ENCODE measurements at regions not wholly inside any gene's neighbourhood (a gene's known extent, or its start where the extent isn't known, plus 50 kb on each side); places are given as distances from the start of the nearest gene placed in this dataset.

DNA sequence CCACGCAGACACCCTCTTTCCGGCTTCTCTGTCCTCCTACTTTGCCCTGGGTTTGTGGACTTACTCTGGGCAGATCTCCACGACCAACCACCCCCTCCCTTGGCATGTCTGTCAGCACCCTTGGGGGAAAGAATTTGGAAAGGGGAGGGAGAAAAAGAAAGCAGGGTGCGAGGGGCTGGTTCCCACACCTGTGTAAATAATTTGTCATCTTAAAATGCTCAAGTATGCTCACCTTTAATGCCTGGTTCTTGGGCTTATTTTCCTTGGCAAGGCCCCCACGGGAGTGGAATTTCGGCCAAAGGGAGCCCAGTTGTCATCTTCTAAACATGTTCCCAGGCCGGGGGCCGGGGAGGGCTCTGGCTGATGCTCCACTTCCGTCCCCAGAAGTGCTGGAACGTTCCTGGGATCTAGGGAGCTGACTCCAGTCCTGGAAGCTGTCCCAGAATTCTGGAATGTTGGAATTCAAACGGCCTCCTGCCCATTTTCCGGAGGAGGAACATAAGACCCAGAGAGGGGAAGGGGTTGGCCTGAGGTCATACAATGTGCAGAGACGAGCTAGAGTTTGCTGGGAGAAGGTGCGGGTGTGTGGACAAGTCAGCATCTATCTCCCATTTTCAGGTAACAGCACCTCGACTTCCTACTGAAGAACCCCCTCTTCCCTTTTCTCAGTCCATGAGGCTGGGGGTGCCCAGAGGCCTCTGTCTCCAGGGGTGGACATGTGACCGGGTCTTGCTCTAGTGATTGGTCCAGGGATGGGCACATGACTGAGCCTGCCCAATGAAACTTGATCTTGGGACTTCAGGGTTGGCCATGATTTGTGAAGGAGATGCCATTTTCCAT is 122.3 kb downstream of the CEBPB start:
- no TSS peak for BruUV-seq (replicated peaks)
- peaks cover 0 to 4% of the 10 kb centered on the region in 2 experiments; a peak in 1 of 5 replicates for H3K27me3 ChIP-seq (ENCODE audit: control insufficient read depth in 2 of 2, insufficient read depth in 2 of 2, low read length in 2 of 2)
- peak; percentile 87 for ATAC-seq
- POLR2A ChIA-PET: interaction anchor here (0.6 to 1.5 kb wide), 4 partner anchors 8 to 22 kb away, joined by 4 to 5 read pairs (median 4); no protein-coding TSS in a partner anchor
- no peaks in the 10 kb centered on the region for H3K9me1 ChIP-seq (ENCODE audit: control insufficient read depth, insufficient read depth, low read length)
- H3K9me3 ChIP-seq (replicated peaks; ENCODE audit: control insufficient read depth, insufficient read depth, low read depth, low read length): no peaks in the 10 kb centered on the region
- H3K4me3 ChIP-seq: no peak overlapping the region
- H3K27ac ChIP-seq (ENCODE audit: extremely low read depth, low read depth, low read length): no peak overlapping the region
- no peaks in the 10 kb centered on the region for H3K79me2 ChIP-seq (ENCODE audit: control insufficient read depth, insufficient read depth, low read length)
- no peak overlapping the region for H3K9ac ChIP-seq (ENCODE audit: insufficient read depth in 1 of 2, low read depth in 2 of 2, low read length in 2 of 2)
- no peaks in the 10 kb centered on the region for H4K20me1 ChIP-seq (replicated peaks; ENCODE audit: control insufficient read depth, insufficient read depth, low read length)
- 42% methylated on average over 16 of the region's 16 CpGs for WGBS (ENCODE audit: insufficient coverage, low coverage, missing lambda C conversion rate)
- CTCF ChIA-PET (ENCODE audit: low intra/inter-chr PET ratio): no interaction called here
- in situ Hi-C loops (cut with MboI): no loop called here
- peak overlapping the region; percentile 70 for H2AFZ ChIP-seq (ENCODE audit: low read depth, low read length)
- DNase-seq (ENCODE audit: extremely low read depth in 1 of 4, low spot score in 3 of 4): peak in 3 of 4 experiments; percentile 66 to 79 (median 69)
- peaks cover 11 to 17% of the 10 kb centered on the region in 2 experiments; a peak in 4 of 5 replicates for H3K4me1 ChIP-seq (replicated peaks in 1 of 2; ENCODE audit: control insufficient read depth in 2 of 2, insufficient read depth in 2 of 2, low read length in 2 of 2)
- intact Hi-C loops (cut with micrococcal nuclease): no loop called here
- peak overlapping the region; percentile 12; the same call in 1 of the 2 replicates for H3K4me2 ChIP-seq (ENCODE audit: insufficient read depth, low read length)
- FAIRE-seq: no peak
- no peaks in the 10 kb centered on the region for H3K36me3 ChIP-seq (ENCODE audit: control insufficient read depth, insufficient read depth, low read length)
- 0 out of 2 replicates have a peak, but pooled peaks have one; percentile 24 for TF ChIP-seq NFRKB (IDR thresholded peaks at IDR 0.05; ENCODE audit: low read depth)
- TF ChIP-seq ZNF24 (IDR thresholded peaks at IDR 0.05): no peak
- TF ChIP-seq, protein P1, sequence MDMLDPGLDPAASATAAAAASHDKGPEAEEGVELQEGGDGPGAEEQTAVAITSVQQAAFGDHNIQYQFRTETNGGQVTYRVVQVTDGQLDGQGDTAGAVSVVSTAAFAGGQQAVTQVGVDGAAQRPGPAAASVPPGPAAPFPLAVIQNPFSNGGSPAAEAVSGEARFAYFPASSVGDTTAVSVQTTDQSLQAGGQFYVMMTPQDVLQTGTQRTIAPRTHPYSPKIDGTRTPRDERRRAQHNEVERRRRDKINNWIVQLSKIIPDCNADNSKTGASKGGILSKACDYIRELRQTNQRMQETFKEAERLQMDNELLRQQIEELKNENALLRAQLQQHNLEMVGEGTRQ (CRISPR knock-in tag; IDR thresholded peaks at IDR 0.05): peak; percentile 98
- TF ChIP-seq RBM25 (IDR thresholded peaks at IDR 0.05; ENCODE audit: low read depth, low read length, severe bottlenecking): peak; percentile 53
- TF ChIP-seq, protein P2, sequence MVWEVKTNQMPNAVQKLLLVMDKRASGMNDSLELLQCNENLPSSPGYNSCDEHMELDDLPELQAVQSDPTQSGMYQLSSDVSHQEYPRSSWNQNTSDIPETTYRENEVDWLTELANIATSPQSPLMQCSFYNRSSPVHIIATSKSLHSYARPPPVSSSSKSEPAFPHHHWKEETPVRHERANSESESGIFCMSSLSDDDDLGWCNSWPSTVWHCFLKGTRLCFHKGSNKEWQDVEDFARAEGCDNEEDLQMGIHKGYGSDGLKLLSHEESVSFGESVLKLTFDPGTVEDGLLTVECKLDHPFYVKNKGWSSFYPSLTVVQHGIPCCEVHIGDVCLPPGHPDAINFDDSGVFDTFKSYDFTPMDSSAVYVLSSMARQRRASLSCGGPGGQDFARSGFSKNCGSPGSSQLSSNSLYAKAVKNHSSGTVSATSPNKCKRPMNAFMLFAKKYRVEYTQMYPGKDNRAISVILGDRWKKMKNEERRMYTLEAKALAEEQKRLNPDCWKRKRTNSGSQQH (CRISPR knock-in tag; IDR thresholded peaks at IDR 0.05): no peak
- no peak for TF ChIP-seq C11orf30 (IDR thresholded peaks at IDR 0.05; ENCODE audit: low read depth)
- no peak for TF ChIP-seq NFIX (CRISPR knock-in tag; IDR thresholded peaks at IDR 0.05; ENCODE audit: low read depth)
- TF ChIP-seq, protein P3, sequence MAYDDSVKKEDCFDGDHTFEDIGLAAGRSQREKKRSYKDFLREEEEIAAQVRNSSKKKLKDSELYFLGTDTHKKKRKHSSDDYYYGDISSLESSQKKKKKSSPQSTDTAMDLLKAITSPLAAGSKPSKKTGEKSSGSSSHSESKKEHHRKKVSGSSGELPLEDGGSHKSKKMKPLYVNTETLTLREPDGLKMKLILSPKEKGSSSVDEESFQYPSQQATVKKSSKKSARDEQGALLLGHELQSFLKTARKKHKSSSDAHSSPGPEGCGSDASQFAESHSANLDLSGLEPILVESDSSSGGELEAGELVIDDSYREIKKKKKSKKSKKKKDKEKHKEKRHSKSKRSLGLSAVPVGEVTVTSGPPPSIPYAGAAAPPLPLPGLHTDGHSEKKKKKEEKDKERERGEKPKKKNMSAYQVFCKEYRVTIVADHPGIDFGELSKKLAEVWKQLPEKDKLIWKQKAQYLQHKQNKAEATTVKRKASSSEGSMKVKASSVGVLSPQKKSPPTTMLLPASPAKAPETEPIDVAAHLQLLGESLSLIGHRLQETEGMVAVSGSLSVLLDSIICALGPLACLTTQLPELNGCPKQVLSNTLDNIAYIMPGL (CRISPR knock-in tag; IDR thresholded peaks at IDR 0.05): no peak
- TF ChIP-seq ZFP36 (IDR thresholded peaks at IDR 0.05; ENCODE audit: low read depth, low read length, partially characterized antibody): no peak
- no peak for TF ChIP-seq CREB1 (IDR thresholded peaks at IDR 0.05)
- no peak for TF ChIP-seq CREB1 (CRISPR knock-in tag; IDR thresholded peaks at IDR 0.05)
- peak; percentile 75 for TF ChIP-seq CBFA2T2 (conservative IDR thresholded peaks at IDR 0.05)
- no peak for TF ChIP-seq CHD4 (IDR thresholded peaks at IDR 0.05; ENCODE audit: insufficient read depth, insufficient replicate concordance, low read depth, low read length, poor library complexity, severe bottlenecking)
- TF ChIP-seq, protein P4, sequence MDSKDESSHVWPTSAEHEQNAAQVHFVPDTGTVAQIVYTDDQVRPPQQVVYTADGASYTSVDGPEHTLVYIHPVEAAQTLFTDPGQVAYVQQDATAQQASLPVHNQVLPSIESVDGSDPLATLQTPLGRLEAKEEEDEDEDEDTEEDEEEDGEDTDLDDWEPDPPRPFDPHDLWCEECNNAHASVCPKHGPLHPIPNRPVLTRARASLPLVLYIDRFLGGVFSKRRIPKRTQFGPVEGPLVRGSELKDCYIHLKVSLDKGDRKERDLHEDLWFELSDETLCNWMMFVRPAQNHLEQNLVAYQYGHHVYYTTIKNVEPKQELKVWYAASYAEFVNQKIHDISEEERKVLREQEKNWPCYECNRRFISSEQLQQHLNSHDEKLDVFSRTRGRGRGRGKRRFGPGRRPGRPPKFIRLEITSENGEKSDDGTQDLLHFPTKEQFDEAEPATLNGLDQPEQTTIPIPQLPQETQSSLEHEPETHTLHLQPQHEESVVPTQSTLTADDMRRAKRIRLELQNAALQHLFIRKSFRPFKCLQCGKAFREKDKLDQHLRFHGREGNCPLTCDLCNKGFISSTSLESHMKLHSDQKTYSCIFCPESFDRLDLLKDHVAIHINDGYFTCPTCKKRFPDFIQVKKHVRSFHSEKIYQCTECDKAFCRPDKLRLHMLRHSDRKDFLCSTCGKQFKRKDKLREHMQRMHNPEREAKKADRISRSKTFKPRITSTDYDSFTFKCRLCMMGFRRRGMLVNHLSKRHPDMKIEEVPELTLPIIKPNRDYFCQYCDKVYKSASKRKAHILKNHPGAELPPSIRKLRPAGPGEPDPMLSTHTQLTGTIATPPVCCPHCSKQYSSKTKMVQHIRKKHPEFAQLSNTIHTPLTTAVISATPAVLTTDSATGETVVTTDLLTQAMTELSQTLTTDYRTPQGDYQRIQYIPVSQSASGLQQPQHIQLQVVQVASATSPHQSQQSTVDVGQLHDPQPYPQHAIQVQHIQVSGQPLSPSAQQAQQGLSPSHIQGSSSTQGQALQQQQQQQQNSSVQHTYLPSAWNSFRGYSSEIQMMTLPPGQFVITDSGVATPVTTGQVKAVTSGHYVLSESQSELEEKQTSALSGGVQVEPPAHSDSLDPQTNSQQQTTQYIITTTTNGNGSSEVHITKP (IDR thresholded peaks at IDR 0.05; ENCODE audit: partially characterized antibody): no peak

Measured in K562 (cell line).